Hippocampal formation (tissue), 2 donors: ENCODE measurements at regions not wholly inside any gene's neighbourhood (a gene's known extent, or its start where the extent isn't known, plus 50 kb on each side); places are given as distances from the start of the nearest gene placed in this dataset.

Experiments
- DNase-seq, 2 donors: peaks; one replicate each; lab custom pipeline; 2025; lab: John Stamatoyannopoulos, UW

DNA sequence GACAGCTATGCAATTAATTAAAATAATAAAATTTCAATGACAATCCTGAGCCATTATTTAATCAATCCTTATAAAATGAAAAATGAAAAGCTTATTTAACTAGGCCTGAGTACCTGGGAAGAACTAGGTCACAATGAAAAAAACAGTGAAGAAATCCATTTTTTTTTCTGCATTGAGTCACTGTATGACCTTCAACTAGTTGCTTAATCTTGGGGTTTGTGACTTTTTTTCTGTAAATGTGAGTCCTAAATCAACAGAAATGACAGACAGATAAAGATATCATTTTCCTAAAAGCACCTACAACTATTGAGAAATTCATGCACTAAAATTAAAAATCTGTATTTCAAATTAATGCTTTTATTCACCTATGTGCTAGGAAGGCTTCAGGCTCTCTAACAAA lies 96.8 kb downstream of the TMEM26 start:
- no peak for DNase-seq

- no peak for DNase-seq
Measured at GRCh38 chr10:61355211-61355610, 98.0 kb downstream of the TMEM26 start.

DNA sequence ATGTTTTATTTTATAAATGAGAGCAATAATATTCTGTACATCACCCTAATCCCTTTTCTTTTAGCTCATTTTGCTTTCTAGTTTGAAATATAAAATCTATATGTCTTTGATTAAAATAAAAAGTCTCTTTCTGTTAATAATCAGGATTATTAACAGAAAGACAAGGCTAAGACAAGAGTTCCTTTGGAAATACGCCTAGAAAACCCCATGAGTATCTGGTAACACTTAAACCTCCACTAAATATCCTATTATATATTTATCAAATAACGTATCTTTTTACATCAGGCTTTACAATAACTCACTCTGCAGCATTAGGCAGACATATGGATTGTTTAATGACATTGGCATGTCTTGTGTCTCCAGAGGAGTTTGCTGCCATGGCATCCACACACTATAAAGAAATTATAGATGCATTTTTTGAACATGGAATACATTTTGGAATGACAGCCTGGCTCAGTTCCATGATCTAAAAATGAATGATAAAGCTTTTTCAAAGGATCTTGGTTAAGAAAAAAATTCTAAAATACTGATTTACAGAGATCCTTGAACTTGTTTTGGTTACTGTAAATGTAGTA lies 98.7 kb downstream of the TMEM26 start:
- no peak for DNase-seq

DNA sequence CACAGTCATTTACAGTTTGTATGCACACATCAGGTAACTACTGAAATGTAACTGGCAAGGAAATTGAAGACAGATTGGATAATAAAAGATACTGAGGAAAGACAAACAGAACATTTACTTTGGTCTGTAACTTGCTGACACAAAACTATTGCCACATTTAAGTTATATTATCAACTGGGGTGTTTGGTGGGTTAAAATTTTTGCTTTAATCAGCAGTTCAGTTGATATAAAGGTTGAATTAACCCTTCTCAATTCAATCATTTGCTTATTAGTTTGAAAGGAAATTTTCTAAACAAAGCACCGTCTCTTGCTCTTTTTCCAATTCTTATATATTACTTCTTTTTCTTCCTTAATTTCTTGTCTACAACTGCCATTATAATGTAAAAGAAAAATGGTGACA lies 102.4 kb downstream of the TMEM26 start:
- no peak for DNase-seq

DNA sequence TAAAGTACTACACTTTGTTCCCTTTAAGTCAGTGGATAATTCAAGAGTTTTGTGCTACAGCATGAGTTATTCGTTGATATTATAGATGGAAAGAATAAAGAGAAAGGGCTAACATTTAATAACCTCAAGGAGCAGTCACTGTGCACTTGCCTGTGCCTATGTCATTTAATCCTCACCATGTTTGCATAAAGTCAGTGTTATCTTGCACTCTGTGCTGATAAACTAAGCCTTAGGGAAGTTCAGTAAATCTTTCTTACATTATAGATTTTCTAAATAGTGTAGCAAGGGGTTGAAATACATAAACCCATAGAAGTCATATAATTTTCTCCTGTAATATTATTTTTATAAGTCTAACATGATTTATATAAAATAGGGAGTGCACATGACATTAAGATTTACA lies 103.1 kb downstream of the TMEM26 start:
- no peak for DNase-seq

DNA sequence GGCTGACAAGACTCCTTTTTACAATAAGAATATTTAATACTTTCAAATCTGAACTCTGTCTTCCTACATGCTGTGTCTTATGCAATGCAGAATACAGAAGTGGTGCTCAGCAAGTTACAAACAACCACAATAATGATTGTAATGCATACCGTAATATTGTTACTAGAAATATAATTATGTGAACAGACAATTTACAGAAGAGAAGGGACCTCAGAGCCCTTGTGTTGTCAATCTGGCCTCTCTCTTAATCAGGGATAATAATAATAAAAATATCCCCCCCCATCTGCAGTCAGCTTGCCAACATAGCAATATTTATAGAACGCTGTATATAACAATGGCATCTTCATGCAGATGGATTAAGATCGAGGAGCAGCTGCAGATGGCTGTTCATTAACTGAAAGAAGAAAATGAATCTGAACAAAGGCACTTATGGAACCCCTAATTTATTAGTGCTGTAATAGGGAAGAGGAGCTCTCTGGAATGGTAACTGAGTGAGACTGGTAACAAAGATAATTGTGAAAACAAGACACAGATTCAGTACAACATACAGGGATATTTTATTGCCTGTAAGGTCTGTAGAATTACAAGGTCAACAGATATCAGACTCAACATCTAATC lies 106.3 kb downstream of the TMEM26 start:
- no peak for DNase-seq

- no peak for DNase-seq
Measured at GRCh38 chr10:61343796-61344195, 109.4 kb downstream of the TMEM26 start.

DNA sequence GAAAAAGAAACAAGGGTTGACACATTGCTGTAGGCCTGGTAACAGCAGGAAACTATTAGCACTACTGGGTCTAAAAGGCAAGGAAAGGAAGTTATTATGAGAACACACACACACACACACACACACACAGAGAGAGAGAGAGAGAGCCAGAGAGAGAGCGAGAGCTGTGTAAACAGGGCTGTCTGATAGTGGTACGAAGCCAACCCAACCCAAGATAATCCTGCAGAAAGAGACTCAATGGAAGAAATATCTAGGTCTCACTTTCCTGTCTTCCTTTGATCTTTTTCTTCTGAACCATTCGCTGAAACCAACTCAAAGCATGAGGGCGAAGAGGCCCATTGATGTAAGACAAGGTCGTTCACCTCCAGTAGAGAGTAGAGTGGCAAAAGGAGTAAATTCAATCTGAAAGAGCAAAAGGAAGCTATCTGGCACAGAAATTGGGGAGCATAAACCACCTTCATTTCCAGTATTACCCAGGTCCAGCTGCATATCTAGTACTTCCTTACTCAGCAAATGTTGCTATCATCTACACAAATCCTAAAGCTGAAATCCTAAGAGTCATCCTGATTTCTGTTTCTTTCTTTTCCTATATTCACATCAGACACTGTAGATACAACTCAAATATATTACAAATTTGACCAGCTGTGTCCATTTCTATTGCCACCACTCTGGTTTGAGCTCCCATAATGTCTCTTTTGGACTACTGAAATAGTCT lies 110.2 kb downstream of the TMEM26 start:
- DNase-seq, result no peak

- DNase-seq, result no peak
Measured at GRCh38 chr10:61341008-61341407, 112.2 kb downstream of the TMEM26 start.

- no peak for DNase-seq
Measured at GRCh38 chr10:61338146-61338545, 115.0 kb downstream of the TMEM26 start.

- no peak for DNase-seq
Measured at GRCh38 chr10:61337741-61338140, 115.4 kb downstream of the TMEM26 start.

DNA sequence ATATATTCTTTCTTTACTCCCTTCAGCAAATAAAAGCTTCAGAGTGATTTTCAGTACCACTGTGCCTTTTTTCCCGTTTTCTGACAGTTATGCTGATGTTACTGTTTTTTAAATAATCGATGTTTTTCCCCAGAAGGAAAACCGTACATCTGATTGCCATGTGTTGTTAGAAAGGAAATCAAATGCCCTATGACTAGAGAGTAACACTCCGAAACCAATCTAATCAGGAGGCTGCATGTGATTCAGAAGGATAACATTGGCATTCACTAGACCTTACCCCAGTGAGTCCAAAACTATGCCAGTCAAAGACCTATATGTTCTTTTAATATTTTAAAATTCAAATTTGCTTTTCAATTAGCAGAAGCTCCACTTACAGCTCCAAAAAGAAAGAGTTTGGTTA lies 116.3 kb downstream of the TMEM26 start:
- DNase-seq, result no peak

DNA sequence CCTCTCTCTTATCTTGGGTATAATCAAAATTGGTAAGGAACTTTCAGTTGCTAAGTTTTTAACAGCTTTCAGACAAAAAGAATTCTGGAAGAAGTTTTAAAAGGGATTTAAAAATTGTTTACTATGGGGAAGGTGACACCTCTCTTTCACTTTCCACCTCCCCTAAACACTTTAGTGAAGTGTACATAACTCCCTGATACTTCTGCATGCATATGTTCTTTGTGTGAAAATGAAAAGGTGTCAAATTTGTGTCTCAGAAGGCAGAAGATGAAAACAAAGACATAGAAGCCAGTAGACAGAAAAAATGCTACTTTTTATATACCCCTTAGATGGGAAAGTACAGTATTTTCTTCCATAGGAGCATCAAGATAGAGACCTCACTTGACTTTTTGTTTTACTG lies 117.8 kb downstream of the TMEM26 start:
- no peak for DNase-seq

DNA sequence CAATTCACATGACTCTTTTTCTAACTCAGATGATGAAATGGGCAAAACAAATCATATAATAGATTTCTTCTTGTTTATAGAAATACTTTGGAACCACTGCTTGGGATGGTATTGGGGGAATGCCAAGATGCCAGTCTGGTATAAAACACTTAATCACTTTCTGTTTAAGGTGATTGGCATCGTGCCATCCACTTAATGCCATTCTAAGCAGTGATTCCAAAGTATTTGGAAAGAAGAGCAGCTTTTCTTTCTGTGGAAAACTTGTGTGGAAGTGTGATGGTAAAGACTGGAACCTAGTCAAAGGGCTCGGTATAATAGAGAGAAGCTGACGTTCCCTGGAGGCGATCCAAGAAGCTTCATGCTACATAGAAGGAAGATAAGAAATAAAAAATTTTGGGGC lies 120.6 kb downstream of the TMEM26 start:
- DNase-seq, result no peak

GRCh38 chr10:61330669-61331068 lies 122.5 kb downstream of the TMEM26 start:
- DNase-seq, result no peak

- no peak for DNase-seq
Measured at GRCh38 chr10:61329854-61330253, 123.3 kb downstream of the TMEM26 start.

GRCh38 chr10:61325223-61325960 lies 127.8 kb downstream of the TMEM26 start:
- DNase-seq, result no peak

- no peak for DNase-seq
Measured at GRCh38 chr10:61323726-61324125, 129.5 kb downstream of the TMEM26 start.

GRCh38 chr10:61321041-61321857 lies 131.9 kb downstream of the TMEM26 start:
- DNase-seq, result no peak

DNA sequence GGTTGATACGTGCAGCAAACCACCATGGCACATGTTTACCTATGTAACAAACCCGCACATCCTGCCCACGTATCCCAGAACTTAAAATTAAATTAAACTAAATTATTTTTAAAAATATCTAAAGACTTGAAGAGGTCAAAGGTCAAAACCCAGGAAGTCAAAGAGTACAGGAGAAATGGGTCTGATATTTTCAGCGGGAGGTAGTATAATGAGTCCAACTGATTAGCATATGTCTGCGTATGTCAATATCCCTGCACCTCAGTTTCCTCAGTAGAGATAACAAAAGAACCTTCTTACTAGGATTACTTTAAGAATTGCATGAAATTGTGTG lies 133.0 kb downstream of the TMEM26 start:
- DNase-seq, result no peak

- DNase-seq, result no peak
Measured at GRCh38 chr10:61319386-61320256, 133.6 kb downstream of the TMEM26 start.
